HEK293T (cell line): ENCODE measurements at regions not wholly inside any gene's neighbourhood (a gene's known extent, or its start where the extent isn't known, plus 50 kb on each side); places are given as distances from the start of the nearest gene placed in this dataset.

Source experiments
- ARNT ChIP-seq: fragments of 450-650 bp; IDR thresholded peaks from 2 replicates; pipeline ENCODE4 v1.6.1; 2017; ENCODE audit warnings: mild to moderate bottlenecking
- BHLHE40 ChIP-seq: fragments of 450-650 bp; IDR thresholded peaks from 2 replicates; pipeline ENCODE4 v1.6.1; 2016; ENCODE audit warnings: mild to moderate bottlenecking, moderate library complexity, borderline replicate concordance
- CTBP1 ChIP-seq: fragments of 450-650 bp; IDR thresholded peaks from 2 replicates; pipeline ENCODE4 v1.6.1; 2016; ENCODE audit warnings: borderline replicate concordance
- FOXK2 ChIP-seq: fragments of 450-650 bp; IDR thresholded peaks from 2 replicates; pipeline ENCODE4 v1.6.1; 2016; ENCODE audit warnings: mild to moderate bottlenecking
- FOXM1 ChIP-seq: fragments of 450-650 bp; IDR thresholded peaks from 2 replicates; pipeline ENCODE4 v1.6.1; 2017; ENCODE audit warnings: mild to moderate bottlenecking, borderline replicate concordance
- HDGF ChIP-seq: fragments of 450-650 bp; IDR thresholded peaks from 2 replicates; pipeline ENCODE4 v1.6.1; 2017; ENCODE audit warnings: antibody characterized with exemption, borderline replicate concordance
- L3MBTL2 ChIP-seq: fragments of 450-650 bp; conservative IDR thresholded peaks from 2 replicates; pipeline ENCODE4 v1.6.1; 2016; ENCODE audit warnings: mild to moderate bottlenecking
- NFRKB ChIP-seq: fragments of 450-650 bp; IDR thresholded peaks from 2 replicates; pipeline ENCODE4 v1.6.1; 2016; ENCODE audit warnings: mild to moderate bottlenecking, moderate library complexity
- SP1 ChIP-seq: fragments of 450-650 bp; IDR thresholded peaks from 2 replicates; pipeline ENCODE4 v1.6.1; 2017
- SUZ12 ChIP-seq: fragments of 450-650 bp; IDR thresholded peaks from 2 replicates; pipeline ENCODE4 v1.6.1; 2016; ENCODE audit warnings: mild to moderate bottlenecking
- TARDBP ChIP-seq: fragments of 450-650 bp; IDR thresholded peaks from 2 replicates; pipeline ENCODE4 v1.6.1; 2016
- ZNF384 ChIP-seq: fragments of 450-650 bp; IDR thresholded peaks from 2 replicates; pipeline ENCODE4 v1.6.1; 2016

DNA sequence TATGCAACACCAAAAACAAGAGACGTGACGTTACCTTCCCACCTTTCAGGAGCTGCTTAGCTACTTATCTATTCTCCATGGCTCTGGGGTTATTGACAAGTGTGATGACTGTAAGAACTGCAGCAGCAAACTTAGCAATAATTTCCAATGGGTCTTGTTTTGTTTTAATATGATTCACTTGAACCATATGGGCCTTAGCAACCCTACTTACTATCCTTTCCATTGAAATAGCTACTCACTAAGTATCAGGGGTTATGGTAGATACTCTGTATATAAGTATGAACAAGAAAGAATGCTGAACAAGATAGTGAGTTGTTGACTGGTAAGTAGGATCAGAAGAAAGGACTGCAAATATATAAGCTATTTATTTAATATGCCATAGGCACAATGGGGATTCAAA is 69.3 kb upstream of the BBX start:
- no peak for TF ChIP-seq L3MBTL2
- TF ChIP-seq HDGF: no peak
- TF ChIP-seq NFRKB: no peak
- no peak for TF ChIP-seq SP1
- TF ChIP-seq CTBP1: no peak
- TF ChIP-seq FOXK2: no peak
- no peak for TF ChIP-seq TARDBP
- no peak for TF ChIP-seq SUZ12
- TF ChIP-seq ZNF384: no peak
- TF ChIP-seq ARNT: no peak
- no peak for TF ChIP-seq FOXM1
- no peak for TF ChIP-seq BHLHE40
